GM12878 (cell line): ENCODE measurements at regions not wholly inside any gene's neighbourhood (a gene's known extent, or its start where the extent isn't known, plus 50 kb on each side); places are given as distances from the start of the nearest gene placed in this dataset.
A peak's percentile ranks its signal among the peaks of the same experiment; 100 is the strongest.

ENCODE experiments used
- BCL3 ChIP-seq: IDR thresholded peaks from 2 replicates; pipeline ENCODE4 v1.6.1; 2011; ENCODE audit warnings: borderline replicate concordance, low read depth, mild to moderate bottlenecking, moderate library complexity, low read length; ENCODE audit not compliant: insufficient read depth, poor library complexity, severe bottlenecking
- ESRRA ChIP-seq: IDR thresholded peaks from 2 replicates; pipeline ENCODE4 v1.6.1; 2012; ENCODE audit warnings: mild to moderate bottlenecking, low read length, improper control_type of control experiment
- ETV6 ChIP-seq, 2 experiments: fragments of 450-650 bp in 1 of 2; IDR thresholded peaks in 1 of 2; conservative IDR thresholded peaks in 1 of 2; 2 replicates each; pipeline ENCODE4 v1.6.1; 2014; ENCODE audit warnings: antibody characterized with exemption in 1 of 2, borderline replicate concordance in 1 of 2, low read depth in 1 of 2, mild to moderate bottlenecking in 1 of 2, moderate library complexity in 1 of 2
- JUNB ChIP-seq: IDR thresholded peaks from 2 replicates; pipeline ENCODE4 v1.6.1; 2016; ENCODE audit warnings: antibody characterized with exemption, mild to moderate bottlenecking
- JUND ChIP-seq: IDR thresholded peaks from 2 replicates; pipeline ENCODE4 v1.6.1; 2012; ENCODE audit warnings: low read depth, mild to moderate bottlenecking, low read length, improper control_type of control experiment, moderate library complexity
- MEF2B ChIP-seq: fragments of 450-650 bp; IDR thresholded peaks from 2 replicates; pipeline ENCODE4 v1.6.1; 2018; ENCODE audit warnings: mild to moderate bottlenecking, moderate library complexity; ENCODE audit not compliant: partially characterized antibody, poor library complexity, severe bottlenecking
- MLLT1 ChIP-seq: fragments of 450-650 bp; IDR thresholded peaks from 2 replicates; pipeline ENCODE4 v1.6.1; 2016; ENCODE audit warnings: mild to moderate bottlenecking
- NFIC ChIP-seq: IDR thresholded peaks from 2 replicates; pipeline ENCODE4 v1.6.1; 2012; ENCODE audit warnings: low read depth, mild to moderate bottlenecking, inconsistent platforms, low read length, moderate library complexity
- PKNOX1 ChIP-seq: fragments of 450-650 bp; IDR thresholded peaks from 2 replicates; pipeline ENCODE4 v1.6.1; 2016; ENCODE audit warnings: mild to moderate bottlenecking
- RUNX3 ChIP-seq: IDR thresholded peaks from 2 replicates; pipeline ENCODE4 v1.6.1; 2012; ENCODE audit warnings: low read length, inconsistent platforms
- SPI1 ChIP-seq: IDR thresholded peaks from 2 replicates; pipeline ENCODE4 v1.6.1; 2011; ENCODE audit warnings: low read depth, mild to moderate bottlenecking, low read length, moderate library complexity, borderline replicate concordance; ENCODE audit not compliant: insufficient read depth
- TAF1 ChIP-seq: IDR thresholded peaks from 2 replicates; pipeline ENCODE4 v1.6.1; 2011; ENCODE audit warnings: mild to moderate bottlenecking, low read depth, low read length, borderline replicate concordance
- ZBTB11 ChIP-seq: fragments of 450-650 bp; formaldehyde crosslinking; IDR thresholded peaks from 2 replicates; pipeline ENCODE4 v1.5.0; 2022; ENCODE audit warnings: mild to moderate bottlenecking, missing genetic modification characterization
- ZNF622 ChIP-seq: fragments of 450-650 bp; IDR thresholded peaks from 2 replicates; pipeline ENCODE4 v1.6.1; 2017; ENCODE audit warnings: mild to moderate bottlenecking, inconsistent platforms
- ZZZ3 ChIP-seq: IDR thresholded peaks from 2 replicates; pipeline ENCODE4 v1.6.1; 2011; ENCODE audit warnings: low read depth; ENCODE audit not compliant: control insufficient read depth, insufficient read length
- TF ChIP-seq, protein P1 (sequence below): fragments of 450-650 bp; IDR thresholded peaks from 2 replicates; pipeline ENCODE4 v1.6.1; 2017; ENCODE audit warnings: mild to moderate bottlenecking, moderate library complexity

- TF ChIP-seq SPI1 (no peak), JUND (no peak), BCL3 (peak; percentile 49), ZBTB11 (no peak), ETV6 (conservative IDR thresholded peaks at IDR 0.05 in 1 of 2, IDR thresholded peaks at IDR 0.05 in 1 of 2; ENCODE audit: borderline replicate concordance in 1 of 2, low read depth in 1 of 2) (peak in 1 of 2 experiments; percentile 51; a peak in 1 of 4 replicates), TAF1 (0 out of 2 replicates have a peak, but pooled peaks have one; percentile 29), NFIC (peak; percentile 77), PKNOX1 (peak; percentile 57; the same call in 1 of the 2 replicates), MLLT1 (no peak), ZZZ3 (no peak), MEF2B (peak; percentile 99), ESRRA (no peak), JUNB (peak; percentile 46), RUNX3 (peak; percentile 58; the same call in 1 of the 2 replicates), ZNF622 (no peak)
- TF ChIP-seq, protein P1, sequence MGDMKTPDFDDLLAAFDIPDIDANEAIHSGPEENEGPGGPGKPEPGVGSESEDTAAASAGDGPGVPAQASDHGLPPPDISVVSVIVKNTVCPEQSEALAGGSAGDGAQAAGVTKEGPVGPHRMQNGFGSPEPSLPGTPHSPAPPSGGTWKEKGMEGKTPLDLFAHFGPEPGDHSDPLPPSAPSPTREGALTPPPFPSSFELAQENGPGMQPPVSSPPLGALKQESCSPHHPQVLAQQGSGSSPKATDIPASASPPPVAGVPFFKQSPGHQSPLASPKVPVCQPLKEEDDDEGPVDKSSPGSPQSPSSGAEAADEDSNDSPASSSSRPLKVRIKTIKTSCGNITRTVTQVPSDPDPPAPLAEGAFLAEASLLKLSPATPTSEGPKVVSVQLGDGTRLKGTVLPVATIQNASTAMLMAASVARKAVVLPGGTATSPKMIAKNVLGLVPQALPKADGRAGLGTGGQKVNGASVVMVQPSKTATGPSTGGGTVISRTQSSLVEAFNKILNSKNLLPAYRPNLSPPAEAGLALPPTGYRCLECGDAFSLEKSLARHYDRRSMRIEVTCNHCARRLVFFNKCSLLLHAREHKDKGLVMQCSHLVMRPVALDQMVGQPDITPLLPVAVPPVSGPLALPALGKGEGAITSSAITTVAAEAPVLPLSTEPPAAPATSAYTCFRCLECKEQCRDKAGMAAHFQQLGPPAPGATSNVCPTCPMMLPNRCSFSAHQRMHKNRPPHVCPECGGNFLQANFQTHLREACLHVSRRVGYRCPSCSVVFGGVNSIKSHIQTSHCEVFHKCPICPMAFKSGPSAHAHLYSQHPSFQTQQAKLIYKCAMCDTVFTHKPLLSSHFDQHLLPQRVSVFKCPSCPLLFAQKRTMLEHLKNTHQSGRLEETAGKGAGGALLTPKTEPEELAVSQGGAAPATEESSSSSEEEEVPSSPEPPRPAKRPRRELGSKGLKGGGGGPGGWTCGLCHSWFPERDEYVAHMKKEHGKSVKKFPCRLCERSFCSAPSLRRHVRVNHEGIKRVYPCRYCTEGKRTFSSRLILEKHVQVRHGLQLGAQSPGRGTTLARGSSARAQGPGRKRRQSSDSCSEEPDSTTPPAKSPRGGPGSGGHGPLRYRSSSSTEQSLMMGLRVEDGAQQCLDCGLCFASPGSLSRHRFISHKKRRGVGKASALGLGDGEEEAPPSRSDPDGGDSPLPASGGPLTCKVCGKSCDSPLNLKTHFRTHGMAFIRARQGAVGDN: peak; percentile 49; the same call in 1 of the 2 replicates
Observed at GRCh38 chr11:121367001-121367843, 74.7 kb downstream of the SC5D start (continued).
